ENCODE measurements at regions not wholly inside any gene's neighbourhood (a gene's known extent, or its start where the extent isn't known, plus 50 kb on each side); places are given as distances from the start of the nearest gene placed in this dataset.

DNA sequence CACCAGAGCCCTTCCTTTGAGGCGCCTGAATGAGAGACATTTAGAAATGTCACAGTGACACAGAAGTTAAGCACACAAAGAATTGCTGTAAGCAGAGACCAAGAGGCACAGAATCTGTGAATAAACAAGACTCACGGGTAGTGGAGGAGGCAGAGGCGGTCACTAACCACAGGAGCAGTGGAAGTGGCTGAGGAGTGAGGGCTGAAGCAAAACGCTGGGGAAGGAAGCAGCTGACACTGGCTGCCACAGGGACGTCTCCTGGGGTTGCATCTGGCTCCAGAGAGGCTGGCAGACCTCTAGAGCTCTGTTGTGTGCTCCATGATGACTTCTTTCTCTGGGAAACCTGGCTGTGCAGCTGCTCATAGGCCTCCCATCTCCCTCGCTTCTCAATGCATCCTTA, 65.0 kb upstream of the SLC2A12 start:
- no peak for TF ChIP-seq IRF2 (CRISPR knock-in tag; IDR thresholded peaks at IDR 0.05; ENCODE audit: borderline replicate concordance, low read depth)
- TF ChIP-seq, protein P1, sequence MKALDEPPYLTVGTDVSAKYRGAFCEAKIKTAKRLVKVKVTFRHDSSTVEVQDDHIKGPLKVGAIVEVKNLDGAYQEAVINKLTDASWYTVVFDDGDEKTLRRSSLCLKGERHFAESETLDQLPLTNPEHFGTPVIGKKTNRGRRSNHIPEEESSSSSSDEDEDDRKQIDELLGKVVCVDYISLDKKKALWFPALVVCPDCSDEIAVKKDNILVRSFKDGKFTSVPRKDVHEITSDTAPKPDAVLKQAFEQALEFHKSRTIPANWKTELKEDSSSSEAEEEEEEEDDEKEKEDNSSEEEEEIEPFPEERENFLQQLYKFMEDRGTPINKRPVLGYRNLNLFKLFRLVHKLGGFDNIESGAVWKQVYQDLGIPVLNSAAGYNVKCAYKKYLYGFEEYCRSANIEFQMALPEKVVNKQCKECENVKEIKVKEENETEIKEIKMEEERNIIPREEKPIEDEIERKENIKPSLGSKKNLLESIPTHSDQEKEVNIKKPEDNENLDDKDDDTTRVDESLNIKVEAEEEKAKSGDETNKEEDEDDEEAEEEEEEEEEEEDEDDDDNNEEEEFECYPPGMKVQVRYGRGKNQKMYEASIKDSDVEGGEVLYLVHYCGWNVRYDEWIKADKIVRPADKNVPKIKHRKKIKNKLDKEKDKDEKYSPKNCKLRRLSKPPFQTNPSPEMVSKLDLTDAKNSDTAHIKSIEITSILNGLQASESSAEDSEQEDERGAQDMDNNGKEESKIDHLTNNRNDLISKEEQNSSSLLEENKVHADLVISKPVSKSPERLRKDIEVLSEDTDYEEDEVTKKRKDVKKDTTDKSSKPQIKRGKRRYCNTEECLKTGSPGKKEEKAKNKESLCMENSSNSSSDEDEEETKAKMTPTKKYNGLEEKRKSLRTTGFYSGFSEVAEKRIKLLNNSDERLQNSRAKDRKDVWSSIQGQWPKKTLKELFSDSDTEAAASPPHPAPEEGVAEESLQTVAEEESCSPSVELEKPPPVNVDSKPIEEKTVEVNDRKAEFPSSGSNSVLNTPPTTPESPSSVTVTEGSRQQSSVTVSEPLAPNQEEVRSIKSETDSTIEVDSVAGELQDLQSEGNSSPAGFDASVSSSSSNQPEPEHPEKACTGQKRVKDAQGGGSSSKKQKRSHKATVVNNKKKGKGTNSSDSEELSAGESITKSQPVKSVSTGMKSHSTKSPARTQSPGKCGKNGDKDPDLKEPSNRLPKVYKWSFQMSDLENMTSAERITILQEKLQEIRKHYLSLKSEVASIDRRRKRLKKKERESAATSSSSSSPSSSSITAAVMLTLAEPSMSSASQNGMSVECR (CRISPR knock-in tag; IDR thresholded peaks at IDR 0.05; ENCODE audit: borderline replicate concordance): no peak

Data from WTC11 (cell line).